Muscle layer of colon (tissue), 2 donors: ENCODE measurements at regions not wholly inside any gene's neighbourhood (a gene's known extent, or its start where the extent isn't known, plus 50 kb on each side); places are given as distances from the start of the nearest gene placed in this dataset.

ENCODE experiments used
- H3K27ac ChIP-seq: one replicate; pipeline ENCODE4 v1.7.0; 2013; ENCODE audit warnings: low read depth, mild to moderate bottlenecking, low read length, moderate library complexity
- H3K27me3 ChIP-seq, 2 donors: one replicate each; pipeline ENCODE4 v1.7.0; 2013; ENCODE audit warnings: low read length in 2 of 2, mild to moderate bottlenecking in 2 of 2; ENCODE audit not compliant: insufficient read depth in 2 of 2, control insufficient read depth in 1 of 2
- H3K36me3 ChIP-seq: one replicate; pipeline ENCODE4 v1.7.0; 2013; ENCODE audit warnings: mild to moderate bottlenecking, low read length; ENCODE audit not compliant: insufficient read depth
- H3K4me1 ChIP-seq: one replicate; pipeline ENCODE4 v1.7.0; 2013; ENCODE audit warnings: mild to moderate bottlenecking, low read length; ENCODE audit not compliant: insufficient read depth
- H3K4me3 ChIP-seq, 2 donors: one replicate each; pipeline ENCODE4 v1.7.0; 2013; ENCODE audit warnings: low read length in 2 of 2, low read depth in 1 of 2, mild to moderate bottlenecking in 1 of 2, moderate library complexity in 1 of 2
- H3K9ac ChIP-seq: one replicate; pipeline ENCODE4 v1.7.0; 2013; ENCODE audit warnings: low read length
- H3K9me3 ChIP-seq: one replicate; pipeline ENCODE4 v1.7.0; 2013; ENCODE audit warnings: mild to moderate bottlenecking, low read length
- donor health status: abdominal sarcoma.
- donor health status: Adenocarcinoma of cecum.

DNA sequence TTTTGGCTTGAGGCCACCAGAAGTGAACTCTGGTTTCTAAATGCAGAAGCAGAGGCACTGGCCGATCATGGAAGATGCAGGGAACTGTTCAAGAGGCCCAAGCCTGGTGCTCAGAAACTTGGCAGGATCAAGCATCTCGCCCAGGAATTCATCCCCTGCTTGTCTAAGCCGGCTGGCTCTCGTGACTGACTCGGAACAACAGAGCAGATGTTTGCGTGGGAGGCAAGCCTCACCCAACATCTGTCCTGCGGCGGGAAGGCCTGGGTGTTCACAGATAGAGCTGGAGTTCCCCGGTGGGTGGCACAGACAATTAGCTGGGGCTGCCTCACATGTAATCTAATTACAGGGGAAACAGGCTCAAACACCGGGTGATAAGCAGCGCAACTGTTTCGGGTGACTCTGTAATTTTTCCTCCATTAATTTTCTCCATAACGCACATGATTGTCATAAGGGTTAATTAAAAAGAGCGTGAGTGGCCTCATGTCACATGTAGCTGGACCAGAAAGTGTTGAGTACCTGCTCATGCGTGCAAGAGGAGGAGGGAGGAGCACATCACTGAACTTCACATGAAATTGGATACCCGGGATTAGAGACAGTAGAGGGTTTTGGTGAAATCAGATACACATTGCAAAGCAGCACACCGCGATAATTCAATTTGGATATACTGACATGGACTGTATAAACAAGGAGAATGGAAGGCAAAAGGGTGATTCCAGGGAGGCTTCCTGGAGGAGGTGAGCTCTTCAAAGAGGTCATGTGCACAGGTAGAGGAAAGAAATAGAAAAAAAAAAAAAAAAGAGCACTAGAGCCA, 180.0 kb downstream of the ETS2 start:
- peak overlapping the region; percentile 72 for H3K27ac ChIP-seq
- no peak overlapping the region for H3K9ac ChIP-seq
- H3K4me1 ChIP-seq, result peaks cover 62% of the 10 kb centered on the region
- no peaks in the 10 kb centered on the region for H3K27me3 ChIP-seq
- no peaks in the 10 kb centered on the region for H3K9me3 ChIP-seq
- no peaks in the 10 kb centered on the region for H3K36me3 ChIP-seq
- peak overlapping the region in 1 of 2 donors; percentile 17 for H3K4me3 ChIP-seq

DNA sequence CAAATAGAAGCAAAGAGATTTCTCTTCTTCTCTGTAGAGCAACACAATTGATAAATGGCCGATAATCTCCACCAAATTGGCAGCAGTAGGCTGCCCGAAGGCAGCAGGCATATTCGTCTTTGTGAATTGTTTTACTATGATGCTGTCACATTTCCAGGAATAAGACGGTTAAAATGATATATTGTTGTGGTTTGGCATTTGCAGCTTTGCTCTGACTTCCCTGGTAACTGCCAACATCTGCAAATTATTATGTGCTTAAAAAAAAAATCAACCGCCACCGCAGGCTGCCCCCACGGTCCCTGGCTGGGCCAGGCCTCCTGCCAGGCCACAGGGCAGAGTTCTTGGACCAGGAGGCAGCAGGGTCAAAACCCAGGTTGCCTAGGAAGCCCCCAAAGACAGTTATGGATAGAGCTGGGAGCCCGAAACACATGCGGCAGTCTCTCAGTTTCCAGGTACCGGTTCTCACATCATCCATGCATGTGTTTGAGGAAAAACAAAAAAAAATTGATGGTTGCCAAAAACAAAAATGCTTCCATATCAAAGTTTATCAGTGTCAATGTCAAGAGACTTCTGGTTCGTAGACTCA, 179.3 kb downstream of the ETS2 start:
- H3K9me3 ChIP-seq, result no peaks in the 10 kb centered on the region
- H3K27me3 ChIP-seq, result no peaks in the 10 kb centered on the region
- peak overlapping the region in 1 of 2 donors; percentile 9 for H3K4me3 ChIP-seq
- no peak overlapping the region for H3K9ac ChIP-seq
- no peaks in the 10 kb centered on the region for H3K36me3 ChIP-seq
- peaks cover 55% of the 10 kb centered on the region for H3K4me1 ChIP-seq
- H3K27ac ChIP-seq, result peak overlapping the region; percentile 72

- Histone ChIP-seq H3K27ac (peak overlapping the region; percentile 72), H3K9me3 (no peaks in the 10 kb centered on the region)
Measured at GRCh38 chr21:38984568-38984967, 178.8 kb downstream of the ETS2 start.

GRCh38 chr21:38983560-38983959, 177.8 kb downstream of the ETS2 start:
- H3K4me3 ChIP-seq, result no peak overlapping the region
- no peaks in the 10 kb centered on the region for H3K36me3 ChIP-seq
- H3K9me3 ChIP-seq, result no peaks in the 10 kb centered on the region
- no peaks in the 10 kb centered on the region for H3K27me3 ChIP-seq
- peaks cover 40% of the 10 kb centered on the region for H3K4me1 ChIP-seq
- no peak overlapping the region for H3K9ac ChIP-seq
- H3K27ac ChIP-seq, result no peak overlapping the region

More at GRCh38 chr21:38984568-38984967, 178.8 kb downstream of the ETS2 start:
- Histone ChIP-seq H3K9ac (no peak overlapping the region), H3K4me3 (no peak overlapping the region), H3K36me3 (no peaks in the 10 kb centered on the region), H3K4me1 (peaks cover 50% of the 10 kb centered on the region), H3K27me3 (no peaks in the 10 kb centered on the region)

DNA sequence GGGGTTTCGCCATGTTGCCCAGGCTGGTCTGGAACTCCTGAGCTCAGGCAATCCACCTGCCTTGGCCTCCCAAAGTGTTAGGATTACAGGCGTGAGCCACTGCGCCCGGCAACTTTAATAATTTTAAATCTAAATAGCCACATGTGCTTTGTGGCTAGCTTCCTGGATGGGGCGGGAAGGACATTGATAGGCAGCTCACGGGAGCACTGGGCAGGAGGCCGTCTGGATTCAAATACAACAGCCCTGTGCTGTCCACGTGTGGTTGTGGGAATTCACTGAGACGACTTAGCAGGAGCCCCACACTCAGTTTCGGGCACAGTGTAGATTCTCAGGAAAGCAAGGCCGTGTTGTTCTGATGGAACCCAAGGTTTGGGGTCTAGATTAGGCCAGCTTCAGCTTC, 177.1 kb downstream of the ETS2 start:
- Histone ChIP-seq H3K27me3 (no peaks in the 10 kb centered on the region), H3K36me3 (no peaks in the 10 kb centered on the region), H3K27ac (no peak overlapping the region), H3K9me3 (no peaks in the 10 kb centered on the region), H3K4me3 (no peak overlapping the region), H3K4me1 (peaks cover 33% of the 10 kb centered on the region), H3K9ac (no peak overlapping the region)

DNA sequence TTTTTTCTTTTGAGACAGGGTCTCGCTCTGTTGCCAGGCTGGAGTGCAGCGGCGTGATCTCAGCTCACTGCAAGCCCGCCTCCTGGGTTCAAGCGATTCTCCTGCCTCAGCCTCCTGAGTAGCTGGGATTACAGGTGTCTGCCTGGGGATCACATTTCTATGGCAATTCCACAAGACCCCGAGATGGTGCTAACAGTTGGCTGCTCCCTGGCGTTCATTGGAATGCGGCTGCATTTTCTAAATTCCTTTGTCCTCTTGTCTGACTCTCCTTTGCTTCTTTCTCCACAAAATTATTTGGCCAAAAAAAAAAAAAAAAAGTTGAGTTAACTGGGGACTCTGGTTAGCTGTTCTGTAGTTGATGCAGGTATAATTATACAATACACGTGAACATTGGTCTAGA, 176.4 kb downstream of the ETS2 start:
- H3K27me3 ChIP-seq, result no peaks in the 10 kb centered on the region
- no peak overlapping the region for H3K27ac ChIP-seq
- no peak overlapping the region for H3K9ac ChIP-seq
- H3K9me3 ChIP-seq, result no peaks in the 10 kb centered on the region
- H3K4me3 ChIP-seq, result no peak overlapping the region
- no peaks in the 10 kb centered on the region for H3K36me3 ChIP-seq
- peaks cover 25% of the 10 kb centered on the region for H3K4me1 ChIP-seq

GRCh38 chr21:38980416-38981313, 174.9 kb downstream of the ETS2 start:
- H3K9ac ChIP-seq, result no peak overlapping the region
- H3K4me3 ChIP-seq, result no peak overlapping the region
- H3K4me1 ChIP-seq, result peaks cover 11% of the 10 kb centered on the region
- H3K36me3 ChIP-seq, result no peaks in the 10 kb centered on the region
- H3K9me3 ChIP-seq, result no peaks in the 10 kb centered on the region
- H3K27me3 ChIP-seq, result no peaks in the 10 kb centered on the region
- no peak overlapping the region for H3K27ac ChIP-seq

DNA sequence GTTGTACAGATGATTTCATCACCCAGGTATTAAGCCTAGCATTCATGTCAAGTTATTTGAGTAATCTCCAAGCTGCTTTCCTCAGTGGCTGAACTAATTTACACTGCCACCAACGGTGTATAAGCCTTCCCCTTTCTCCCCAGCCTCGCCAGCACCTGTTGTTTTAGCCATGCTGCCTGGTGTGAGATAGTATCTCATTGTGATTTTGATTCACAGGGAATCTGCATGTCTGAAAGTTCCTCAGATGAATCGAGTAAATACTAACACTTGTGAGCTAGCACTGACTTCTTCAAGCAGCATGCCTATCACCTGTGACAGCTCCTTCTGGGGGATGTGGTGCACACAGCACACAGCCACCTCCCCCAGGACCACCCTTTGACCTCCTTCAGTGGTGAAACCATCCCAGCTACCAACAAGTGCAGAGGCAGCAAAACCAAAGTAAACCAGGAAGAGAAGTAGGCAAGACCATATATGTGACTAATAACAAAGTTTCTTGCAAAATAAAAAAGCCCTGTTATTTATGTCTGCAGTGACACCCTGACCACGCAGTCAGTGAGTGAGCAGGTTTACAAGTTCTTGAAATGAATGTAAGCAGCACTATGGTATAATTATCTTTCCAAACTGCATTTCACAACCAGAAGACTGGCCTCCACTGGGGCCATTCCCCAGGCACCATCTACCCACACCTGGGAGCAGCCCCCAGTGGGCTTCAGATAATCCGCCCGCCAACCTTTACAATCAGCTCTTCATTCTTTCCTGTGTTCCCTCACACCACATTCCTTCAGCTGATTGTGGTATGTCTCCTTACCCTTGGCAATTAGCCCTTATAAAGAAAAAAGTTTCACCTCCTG, 173.8 kb downstream of the ETS2 start:
- H3K27ac ChIP-seq, result no peak overlapping the region
- H3K9ac ChIP-seq, result no peak overlapping the region
- H3K9me3 ChIP-seq, result no peaks in the 10 kb centered on the region
- no peaks in the 10 kb centered on the region for H3K4me1 ChIP-seq
- H3K4me3 ChIP-seq, result no peak overlapping the region
- H3K36me3 ChIP-seq, result no peaks in the 10 kb centered on the region
- no peaks in the 10 kb centered on the region for H3K27me3 ChIP-seq

DNA sequence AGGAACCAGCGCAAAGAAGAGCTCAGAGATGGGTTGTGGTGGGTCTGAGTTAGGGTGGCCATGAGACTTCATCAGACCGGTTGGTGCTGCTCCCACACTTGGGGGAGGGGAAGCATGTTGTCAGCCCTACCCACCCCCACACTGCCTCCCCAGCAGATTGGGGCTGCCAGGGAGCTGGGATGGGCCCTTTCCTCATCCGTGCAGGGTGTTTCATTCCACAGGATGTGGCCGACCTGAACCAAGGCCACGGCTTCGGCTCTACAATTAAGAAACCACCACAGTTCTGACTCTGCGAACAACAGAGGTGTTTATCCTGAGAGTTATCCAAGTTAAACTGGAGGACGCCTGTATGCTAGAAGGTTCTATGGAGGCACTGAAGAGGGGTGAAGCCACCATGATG, 171.2 kb downstream of the ETS2 start:
- no peak overlapping the region for H3K27ac ChIP-seq
- H3K4me3 ChIP-seq, result no peak overlapping the region
- no peaks in the 10 kb centered on the region for H3K27me3 ChIP-seq
- no peaks in the 10 kb centered on the region for H3K36me3 ChIP-seq
- H3K9me3 ChIP-seq, result no peaks in the 10 kb centered on the region
- H3K4me1 ChIP-seq, result no peaks in the 10 kb centered on the region
- H3K9ac ChIP-seq, result no peak overlapping the region

DNA sequence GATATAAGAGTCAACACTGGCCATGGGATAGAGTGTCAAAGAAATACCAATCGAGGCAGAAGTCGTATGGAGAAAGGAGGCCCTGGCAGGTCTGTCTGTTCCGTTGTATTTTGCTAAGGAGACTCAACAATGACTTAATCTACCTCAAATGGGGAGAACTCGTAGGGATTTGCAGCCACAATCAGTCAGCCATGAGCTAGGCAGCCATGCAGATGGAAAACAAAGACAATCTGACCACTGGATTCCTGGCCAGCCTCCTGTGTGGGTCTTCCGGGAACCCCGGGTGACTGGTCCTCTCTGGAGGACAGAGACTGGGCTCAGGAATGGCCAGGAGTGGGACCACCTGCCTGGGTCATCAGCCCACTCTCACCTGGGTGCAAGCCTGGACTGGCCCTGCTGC, 167.8 kb downstream of the ETS2 start:
- no peaks in the 10 kb centered on the region for H3K27me3 ChIP-seq

DNA sequence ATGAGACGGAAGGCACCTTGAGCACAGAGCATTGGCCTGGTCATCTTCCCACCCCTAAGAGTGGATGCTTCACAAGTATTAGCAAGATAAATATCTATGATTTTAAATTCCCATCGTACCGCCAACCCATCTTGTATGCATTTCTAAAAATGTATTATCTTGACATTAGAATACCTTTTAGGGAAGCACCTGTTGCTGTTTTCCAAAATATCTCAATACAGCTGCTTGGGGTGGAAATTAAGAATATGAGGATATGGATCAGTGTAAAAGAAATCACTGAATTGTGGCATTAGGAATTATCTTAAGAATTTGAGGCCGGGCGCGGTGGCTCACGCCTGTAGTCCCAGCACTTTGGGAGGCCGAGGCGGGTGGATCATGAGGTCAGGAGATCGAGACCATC, 166.3 kb downstream of the ETS2 start:
- no peak overlapping the region for H3K4me3 ChIP-seq
- no peaks in the 10 kb centered on the region for H3K27me3 ChIP-seq
- no peak overlapping the region for H3K27ac ChIP-seq
- H3K9me3 ChIP-seq, result no peaks in the 10 kb centered on the region
- no peaks in the 10 kb centered on the region for H3K4me1 ChIP-seq
- H3K9ac ChIP-seq, result no peak overlapping the region
- H3K36me3 ChIP-seq, result no peaks in the 10 kb centered on the region

More for the DNA sequence above, 167.8 kb downstream of the ETS2 start:
- no peaks in the 10 kb centered on the region for H3K36me3 ChIP-seq
- no peak overlapping the region for H3K27ac ChIP-seq
- H3K4me3 ChIP-seq, result no peak overlapping the region
- no peaks in the 10 kb centered on the region for H3K4me1 ChIP-seq
- no peaks in the 10 kb centered on the region for H3K9me3 ChIP-seq
- no peak overlapping the region for H3K9ac ChIP-seq
